ENCODE measurements at regions not wholly inside any gene's neighbourhood (a gene's known extent, or its start where the extent isn't known, plus 50 kb on each side); places are given as distances from the start of the nearest gene placed in this dataset.

- DNase-seq (ENCODE audit: low spot score): no peak
Observed at GRCh38 chr2:144215207-144215606, 304.7 kb downstream of the ZEB2 start.

- DNase-seq (ENCODE audit: low spot score): no peak
Observed at GRCh38 chr2:144213797-144214196, 306.1 kb downstream of the ZEB2 start.

GRCh38 chr2:144211826-144212225, 308.1 kb downstream of the ZEB2 start:
- no peak for DNase-seq (ENCODE audit: low spot score)

GRCh38 chr2:144211065-144211464, 308.9 kb downstream of the ZEB2 start:
- no peak for DNase-seq (ENCODE audit: low spot score)

GRCh38 chr2:144210076-144210475, 309.8 kb downstream of the ZEB2 start:
- DNase-seq (ENCODE audit: low spot score): no peak

- no peak for DNase-seq (ENCODE audit: low spot score)
Observed at GRCh38 chr2:144208924-144209323, 311.0 kb downstream of the ZEB2 start.

GRCh38 chr2:144206019-144206418, 313.9 kb downstream of the ZEB2 start:
- DNase-seq (ENCODE audit: low spot score): no peak

GRCh38 chr2:144201868-144202468, 318.0 kb downstream of the ZEB2 start:
- DNase-seq (ENCODE audit: low spot score): no peak

- DNase-seq (ENCODE audit: low spot score): no peak
Observed at GRCh38 chr2:144201126-144201525, 318.8 kb downstream of the ZEB2 start.

GRCh38 chr2:144198116-144198515, 321.8 kb downstream of the ZEB2 start:
- no peak for DNase-seq (ENCODE audit: low spot score)

- DNase-seq (ENCODE audit: low spot score): no peak
Observed at GRCh38 chr2:144194326-144195071, 325.4 kb downstream of the ZEB2 start.

GRCh38 chr2:144190908-144191605, 328.9 kb downstream of the ZEB2 start:
- DNase-seq (ENCODE audit: low spot score): no peak

- DNase-seq (ENCODE audit: low spot score): no peak
Observed at GRCh38 chr2:144183727-144184126, 336.2 kb downstream of the ZEB2 start.

- DNase-seq (ENCODE audit: low spot score): no peak
Observed at GRCh38 chr2:144181001-144181400, 338.9 kb downstream of the ZEB2 start.

- DNase-seq (ENCODE audit: low spot score): no peak
Observed at GRCh38 chr2:144180131-144180530, 339.8 kb downstream of the ZEB2 start.

- DNase-seq (ENCODE audit: low spot score): no peak
Observed at GRCh38 chr2:144170179-144170578, 349.7 kb downstream of the ZEB2 start.

- no peak for DNase-seq (ENCODE audit: low spot score)
Observed at GRCh38 chr2:144166743-144167142, 353.2 kb downstream of the ZEB2 start.

- DNase-seq (ENCODE audit: low spot score): no peak
Observed at GRCh38 chr2:144165599-144166250, 354.2 kb downstream of the ZEB2 start.

GRCh38 chr2:144163592-144163991, 356.3 kb downstream of the ZEB2 start:
- DNase-seq (ENCODE audit: low spot score): no peak

GRCh38 chr2:144162652-144163051, 357.3 kb downstream of the ZEB2 start:
- DNase-seq (ENCODE audit: low spot score): no peak

- DNase-seq (ENCODE audit: low spot score): no peak
Observed at GRCh38 chr2:144161061-144161460, 358.9 kb downstream of the ZEB2 start.

GRCh38 chr2:144159240-144159639, 360.7 kb downstream of the ZEB2 start:
- DNase-seq (ENCODE audit: low spot score): no peak
